ENCODE measurements at regions not wholly inside any gene's neighbourhood (a gene's known extent, or its start where the extent isn't known, plus 50 kb on each side); places are given as distances from the start of the nearest gene placed in this dataset.
"Not testable (repeated sequence)": the region's sequence is repeated elsewhere in the genome, so short reads cannot be mapped to it uniquely, and the experiment has no call there.

- no peaks in the 10 kb centered on the region for H3K36me3 ChIP-seq
- no peaks in the 10 kb centered on the region for H3K27me3 ChIP-seq
- DNase-seq = no peak
- H3K9me3 ChIP-seq (replicated peaks) = no peaks in the 10 kb centered on the region
- H3K27ac ChIP-seq = no peak overlapping the region
- H3K4me3 ChIP-seq = no peak overlapping the region
- no peaks in the 10 kb centered on the region for H3K4me1 ChIP-seq
These were observed 477.2 kb downstream of the BRINP3 start for GRCh38 chr1:190000365-190000872.

GRCh38 chr1:190001187-190001586, 476.5 kb downstream of the BRINP3 start:
- peak in 1 of 2 experiments; percentile 4 for DNase-seq
- Histone ChIP-seq H3K4me3 (no peak overlapping the region), H3K27ac (no peak overlapping the region), H3K4me1 (no peaks in the 10 kb centered on the region), H3K36me3 (no peaks in the 10 kb centered on the region), H3K9me3 (replicated peaks) (no peaks in the 10 kb centered on the region), H3K27me3 (no peaks in the 10 kb centered on the region)

DNA sequence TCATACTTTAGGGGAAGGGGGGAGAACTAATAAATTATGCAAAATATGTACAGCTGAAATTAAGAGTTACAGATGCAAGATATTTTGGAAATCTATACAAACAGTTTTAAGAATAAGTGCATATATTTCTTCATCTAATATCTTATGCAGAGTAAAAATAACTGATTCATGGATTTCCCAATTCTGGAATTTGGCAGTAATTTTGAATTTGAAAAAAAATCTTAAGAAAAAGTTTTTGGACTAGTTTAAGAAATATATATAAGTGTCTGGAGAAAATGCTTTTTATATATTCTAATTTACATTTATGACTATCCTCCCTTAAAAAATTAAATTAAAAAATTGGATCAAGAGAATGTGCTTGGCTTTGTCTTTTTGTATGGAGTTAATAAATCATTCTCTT, 474.3 kb downstream of the BRINP3 start:
- Histone ChIP-seq H3K9me3 (replicated peaks) (no peaks in the 10 kb centered on the region), H3K27ac (no peak overlapping the region), H3K4me1 (no peaks in the 10 kb centered on the region), H3K27me3 (no peaks in the 10 kb centered on the region), H3K36me3 (no peaks in the 10 kb centered on the region), H3K4me3 (no peak overlapping the region)
- DNase-seq = no peak

DNA sequence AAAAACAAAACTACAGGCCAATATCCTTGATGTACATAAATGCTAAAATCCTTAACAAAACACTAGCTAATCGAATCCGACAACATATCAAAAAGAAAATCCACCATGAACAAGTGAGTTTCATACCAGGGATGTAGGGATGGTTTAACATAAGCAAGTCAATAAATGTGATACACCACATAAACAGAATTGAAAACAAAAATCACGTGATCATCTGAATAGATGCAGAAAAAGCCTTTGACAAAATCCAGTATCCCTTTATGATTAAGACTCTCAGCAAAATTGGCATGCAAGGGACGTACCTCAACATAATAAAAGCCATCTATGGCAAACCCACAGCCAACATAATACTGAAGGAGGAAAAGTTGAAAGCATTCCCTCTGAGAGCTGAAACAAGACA, 466.1 kb downstream of the BRINP3 start:
- Histone ChIP-seq H3K27ac (no peak overlapping the region), H3K9me3 (replicated peaks) (no peaks in the 10 kb centered on the region)
- no peak for DNase-seq

GRCh38 chr1:190019151-190019550, 458.5 kb downstream of the BRINP3 start:
- not testable (repeated sequence) for H3K4me3 ChIP-seq; H3K27me3 ChIP-seq; H3K9me3 ChIP-seq (replicated peaks); H3K4me1 ChIP-seq; DNase-seq; H3K27ac ChIP-seq; H3K36me3 ChIP-seq

More for the DNA sequence above, 466.1 kb downstream of the BRINP3 start:
- no peaks in the 10 kb centered on the region for H3K36me3 ChIP-seq
- H3K4me3 ChIP-seq = no peak overlapping the region
- no peaks in the 10 kb centered on the region for H3K4me1 ChIP-seq
- H3K27me3 ChIP-seq = no peaks in the 10 kb centered on the region

DNA sequence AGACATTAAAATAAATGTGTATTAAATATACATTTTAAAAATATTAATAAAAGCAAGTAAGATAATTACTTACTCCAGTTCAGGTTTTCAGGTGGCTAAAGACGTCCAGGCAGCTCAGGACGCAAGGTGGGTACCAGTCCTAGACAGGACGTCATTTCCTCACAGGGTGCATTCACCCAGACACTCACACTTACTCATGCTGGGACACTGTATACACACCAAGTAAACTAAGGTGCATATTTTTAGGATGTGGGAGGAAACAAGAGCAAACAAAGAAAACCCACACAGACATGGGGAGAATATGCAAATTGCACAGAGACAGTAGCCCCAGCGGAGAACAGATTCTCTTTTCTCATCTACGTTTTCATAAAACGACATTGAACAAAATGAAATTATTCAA, 457.9 kb downstream of the BRINP3 start:
- no peaks in the 10 kb centered on the region for H3K9me3 ChIP-seq (replicated peaks)
- no peak overlapping the region for H3K27ac ChIP-seq
- no peaks in the 10 kb centered on the region for H3K36me3 ChIP-seq
- no peak overlapping the region for H3K4me3 ChIP-seq
- no peaks in the 10 kb centered on the region for H3K27me3 ChIP-seq
- no peak for DNase-seq
- no peaks in the 10 kb centered on the region for H3K4me1 ChIP-seq

GRCh38 chr1:190022709-190023108, 455.0 kb downstream of the BRINP3 start:
- Histone ChIP-seq H3K27me3 (no peaks in the 10 kb centered on the region), H3K4me3 (no peak overlapping the region), H3K9me3 (replicated peaks) (no peaks in the 10 kb centered on the region), H3K4me1 (no peaks in the 10 kb centered on the region), H3K27ac (no peak overlapping the region), H3K36me3 (no peaks in the 10 kb centered on the region)
- no peak for DNase-seq

DNA sequence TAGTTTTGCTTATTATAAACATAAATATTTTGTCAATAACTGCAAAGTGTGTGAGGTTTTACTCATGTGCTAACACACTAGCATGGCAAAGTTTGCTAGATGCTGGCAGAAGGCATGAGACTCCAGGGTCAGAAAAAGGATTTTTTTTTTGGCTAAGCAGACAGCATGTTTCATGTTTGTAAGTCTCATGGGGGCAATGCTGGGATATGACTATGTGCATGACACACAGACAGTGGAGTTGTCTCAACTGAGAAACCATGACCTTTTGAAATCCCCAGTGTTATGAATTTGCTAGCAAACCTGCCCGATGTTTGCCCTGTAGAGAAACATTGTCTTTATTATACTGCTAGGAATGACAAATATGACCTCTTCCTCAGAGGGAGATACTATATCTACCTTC, 448.2 kb downstream of the BRINP3 start:
- no peak for DNase-seq
- Histone ChIP-seq H3K36me3 (no peaks in the 10 kb centered on the region), H3K4me3 (no peak overlapping the region), H3K4me1 (no peaks in the 10 kb centered on the region), H3K9me3 (replicated peaks) (no peaks in the 10 kb centered on the region), H3K27ac (no peak overlapping the region), H3K27me3 (no peaks in the 10 kb centered on the region)

GRCh38 chr1:190043655-190044054, 434.0 kb downstream of the BRINP3 start:
- Histone ChIP-seq H3K36me3 (no peaks in the 10 kb centered on the region), H3K9me3 (replicated peaks) (no peaks in the 10 kb centered on the region), H3K27me3 (no peaks in the 10 kb centered on the region), H3K27ac (no peak overlapping the region), H3K4me1 (no peaks in the 10 kb centered on the region), H3K4me3 (no peak overlapping the region)
- DNase-seq = no peak

DNA sequence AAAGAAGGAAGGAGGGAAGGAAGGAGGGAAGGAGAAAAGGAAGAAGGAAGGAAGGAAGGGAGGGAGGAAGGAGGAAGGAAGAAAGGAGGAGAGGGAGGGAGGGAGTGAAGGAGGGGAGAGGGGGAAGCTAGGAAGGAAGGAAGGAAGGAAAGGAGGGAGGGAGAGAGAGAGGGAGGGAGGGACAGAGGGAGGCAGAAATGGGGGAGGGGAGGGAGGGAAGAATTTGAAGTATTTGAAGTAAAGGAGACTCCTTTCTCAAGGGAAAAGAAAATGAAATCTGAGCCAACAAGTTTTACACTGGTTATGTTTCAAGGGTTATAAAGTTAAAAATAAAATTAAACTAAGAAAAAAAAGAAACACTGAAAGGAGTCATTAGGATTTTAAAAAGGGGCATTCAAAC, 431.4 kb downstream of the BRINP3 start:
- H3K27ac ChIP-seq = no peak overlapping the region

More for the DNA sequence above, 431.4 kb downstream of the BRINP3 start:
- no peak for DNase-seq
- Histone ChIP-seq H3K27me3 (no peaks in the 10 kb centered on the region), H3K9me3 (replicated peaks) (no peaks in the 10 kb centered on the region), H3K4me1 (no peaks in the 10 kb centered on the region), H3K36me3 (no peaks in the 10 kb centered on the region), H3K4me3 (no peak overlapping the region)
